NT2/D1 (cell line): ENCODE measurements at regions not wholly inside any gene's neighbourhood (a gene's known extent, or its start where the extent isn't known, plus 50 kb on each side); places are given as distances from the start of the nearest gene placed in this dataset.

ENCODE experiments used
- DNase-seq: peaks from one replicate; pipeline ENCODE4 v3.0.0-alpha.2; 2011; ENCODE audit warnings: low read depth, low spot score
- H3K27me3 ChIP-seq: 2 replicates; pipeline ENCODE4 v1.6.0; 2011; ENCODE audit warnings: mild to moderate bottlenecking; ENCODE audit not compliant: insufficient read length, insufficient read depth
- H3K36me3 ChIP-seq: 2 replicates; pipeline ENCODE4 v1.6.1; 2011; ENCODE audit warnings: mild to moderate bottlenecking, low read length, mixed read lengths; ENCODE audit not compliant: insufficient read depth, insufficient read length
- H3K4me1 ChIP-seq: 2 replicates; pipeline ENCODE4 v1.5.1; 2011; ENCODE audit not compliant: insufficient read depth, insufficient read length
- H3K4me3 ChIP-seq: 2 replicates; pipeline ENCODE4 v1.5.1; 2011; ENCODE audit warnings: low read depth; ENCODE audit not compliant: insufficient read length
- H3K9ac ChIP-seq: 2 replicates; pipeline ENCODE4 v1.6.0; 2011; ENCODE audit warnings: low read depth; ENCODE audit not compliant: insufficient read length
- H3K9me3 ChIP-seq: 2 replicates; pipeline ENCODE4 v1.5.1; 2011; ENCODE audit warnings: mild to moderate bottlenecking, low read length; ENCODE audit not compliant: insufficient read depth
- SUZ12 ChIP-seq: IDR thresholded peaks from 2 replicates; pipeline ENCODE4 v1.6.1; 2011; ENCODE audit not compliant: insufficient read length, insufficient read depth; ENCODE audit errors: extremely low read depth
- YY1 ChIP-seq: IDR thresholded peaks from 2 replicates; pipeline ENCODE4 v1.6.1; 2011; ENCODE audit not compliant: insufficient read length, insufficient read depth
- ZNF274 ChIP-seq: IDR thresholded peaks from 2 replicates; pipeline ENCODE4 v1.6.1; 2011; ENCODE audit warnings: mild to moderate bottlenecking, low read depth, low read length

GRCh38 chr12:74890237-74890599 lies 319.4 kb downstream of the KCNC2 start:
- no peak overlapping the region for H3K4me3 ChIP-seq
- DNase-seq = no peak
- TF ChIP-seq ZNF274 (no peak), SUZ12 (no peak), YY1 (no peak)
- no peaks in the 10 kb centered on the region for H3K4me1 ChIP-seq
- no peak overlapping the region for H3K9ac ChIP-seq
- peaks cover 16% of the 10 kb centered on the region; the same call in 1 of the 2 replicates for H3K9me3 ChIP-seq
- H3K27me3 ChIP-seq = no peaks in the 10 kb centered on the region
- no peaks in the 10 kb centered on the region for H3K36me3 ChIP-seq

- no peak for TF ChIP-seq ZNF274
- TF ChIP-seq SUZ12 = no peak
- TF ChIP-seq YY1 = no peak
- Histone ChIP-seq H3K36me3 (no peaks in the 10 kb centered on the region), H3K9me3 (peaks cover 16% of the 10 kb centered on the region; the same call in 1 of the 2 replicates), H3K27me3 (no peaks in the 10 kb centered on the region), H3K4me1 (no peaks in the 10 kb centered on the region), H3K9ac (no peak overlapping the region), H3K4me3 (no peak overlapping the region)
- no peak for DNase-seq
Measured at GRCh38 chr12:74891083-74891668, 318.5 kb downstream of the KCNC2 start.

- no peak overlapping the region for H3K4me3 ChIP-seq
- H3K9ac ChIP-seq = no peak overlapping the region
- DNase-seq = no peak
- no peaks in the 10 kb centered on the region for H3K36me3 ChIP-seq
- H3K4me1 ChIP-seq = no peaks in the 10 kb centered on the region
- H3K27me3 ChIP-seq = no peaks in the 10 kb centered on the region
- H3K9me3 ChIP-seq = peaks cover 9% of the 10 kb centered on the region; the same call in 1 of the 2 replicates
- TF ChIP-seq SUZ12 (no peak), YY1 (no peak), ZNF274 (no peak)
Measured at GRCh38 chr12:74892057-74892633, 317.5 kb downstream of the KCNC2 start.

- H3K36me3 ChIP-seq = no peaks in the 10 kb centered on the region
- no peaks in the 10 kb centered on the region for H3K4me1 ChIP-seq
- no peak for DNase-seq
- no peaks in the 10 kb centered on the region for H3K9me3 ChIP-seq
- H3K4me3 ChIP-seq = no peak overlapping the region
- H3K9ac ChIP-seq = no peak overlapping the region
- TF ChIP-seq ZNF274 (no peak), SUZ12 (no peak), YY1 (no peak)
- H3K27me3 ChIP-seq = no peaks in the 10 kb centered on the region
Measured at GRCh38 chr12:74896186-74896585, 313.5 kb downstream of the KCNC2 start.

- Histone ChIP-seq H3K4me3 (no peak overlapping the region), H3K27me3 (no peaks in the 10 kb centered on the region), H3K36me3 (no peaks in the 10 kb centered on the region), H3K4me1 (no peaks in the 10 kb centered on the region), H3K9me3 (no peaks in the 10 kb centered on the region), H3K9ac (no peak overlapping the region)
- DNase-seq = no peak
- TF ChIP-seq YY1 (no peak), SUZ12 (no peak), ZNF274 (no peak)
Measured at GRCh38 chr12:74897425-74898211, 312.0 kb downstream of the KCNC2 start.

GRCh38 chr12:74899031-74899829 lies 310.4 kb downstream of the KCNC2 start:
- DNase-seq = no peak
- Histone ChIP-seq H3K4me1 (no peaks in the 10 kb centered on the region), H3K27me3 (no peaks in the 10 kb centered on the region), H3K36me3 (no peaks in the 10 kb centered on the region), H3K4me3 (no peak overlapping the region), H3K9ac (no peak overlapping the region), H3K9me3 (no peaks in the 10 kb centered on the region)
- TF ChIP-seq YY1 = no peak
- TF ChIP-seq ZNF274 = no peak
- TF ChIP-seq SUZ12 = no peak
